MCF 10A (cell line): ENCODE measurements at regions not wholly inside any gene's neighbourhood (a gene's known extent, or its start where the extent isn't known, plus 50 kb on each side); places are given as distances from the start of the nearest gene placed in this dataset.

Experiments used
- BruUV-seq: library from RNA; stranded (reverse); fragments of 400-500 nt; replicated peaks from 2 replicates; lab custom pipeline; 2021; lab: Mats Ljungman, UMichigan
- CTCF ChIA-PET: fragments of 300-600 bp; sonication (Branson Sonifier 250); formaldehyde crosslinking; extraction: SDS; loops from one replicate; lab custom pipeline; 2021; ENCODE audit warnings: antibody characterized with exemption, inconsistent platforms; lab: Yijun Ruan, JAX
- POLR2A ChIA-PET: fragments of 300-600, 350-650 bp; sonication (Branson Sonifier 250); formaldehyde crosslinking; extraction: SDS; loops from one replicate; lab custom pipeline; 2020; ENCODE audit warnings: antibody characterized with exemption, inconsistent platforms; lab: Yijun Ruan, JAX
- DNase-seq: peaks from one replicate; pipeline ENCODE4 v3.0.0-alpha.2; 2018; ENCODE audit not compliant: unreplicated experiment
- H3K27ac Mint-ChIP-seq: one replicate; pipeline ENCODE4 v1.8.0; 2022; ENCODE audit warnings: mild to moderate bottlenecking, low read depth, mixed read lengths; ENCODE audit not compliant: unreplicated experiment
- H3K27me3 Mint-ChIP-seq: one replicate; pipeline ENCODE4 v1.8.0; 2022; ENCODE audit warnings: mixed read lengths; ENCODE audit not compliant: insufficient read depth, unreplicated experiment
- H3K36me3 Mint-ChIP-seq: one replicate; pipeline ENCODE4 v1.8.0; 2022; ENCODE audit warnings: mild to moderate bottlenecking, moderate library complexity, mixed read lengths; ENCODE audit not compliant: insufficient read depth, unreplicated experiment
- H3K4me1 Mint-ChIP-seq: one replicate; pipeline ENCODE4 v1.8.0; 2022; ENCODE audit warnings: mixed read lengths; ENCODE audit not compliant: insufficient read depth, unreplicated experiment
- H3K4me3 Mint-ChIP-seq: one replicate; pipeline ENCODE4 v1.8.0; 2022; ENCODE audit warnings: mild to moderate bottlenecking, moderate library complexity, mixed read lengths; ENCODE audit not compliant: unreplicated experiment
- H3K9me3 Mint-ChIP-seq: one replicate; pipeline ENCODE4 v1.8.0; 2022; ENCODE audit warnings: mixed read lengths; ENCODE audit not compliant: unreplicated experiment
- CTCF ChIP-seq: fragments of 200-600 bp; IDR thresholded peaks from one replicate; pipeline ENCODE4 v1.8.0; 2022; ENCODE audit warnings: antibody characterized with exemption, mild to moderate bottlenecking; ENCODE audit not compliant: unreplicated experiment
- intact Hi-C: fragments of 100-400 bp; cut with micrococcal nuclease; formaldehyde crosslinking; loops from 2 replicates; pipeline ENCODE4 v1.14.1; 2022

- Mint-ChIP-seq H3K4me3 (no peak overlapping the region), H3K27ac (no peak overlapping the region), H3K9me3 (peaks cover 7% of the 10 kb centered on the region), H3K27me3 (no peaks in the 10 kb centered on the region), H3K4me1 (no peaks in the 10 kb centered on the region), H3K36me3 (no peaks in the 10 kb centered on the region)
- intact Hi-C loops: no loop called here
- TF ChIP-seq CTCF: no peak
- BruUV-seq: no TSS peak
- ChIA-PET POLR2A (no interaction called here), CTCF (no interaction called here)
- DNase-seq: no peak
Measured at GRCh38 chr11:27250867-27251665, 111.9 kb downstream of the CCDC34 start.

GRCh38 chr11:27248576-27249509 lies 114.2 kb downstream of the CCDC34 start:
- CTCF ChIA-PET: interaction anchor here (0.6 kb wide), 1 partner anchor 18 kb away, joined by 3 read pairs; no protein-coding TSS in a partner anchor
- Mint-ChIP-seq H3K27me3 (no peaks in the 10 kb centered on the region), H3K27ac (no peak overlapping the region), H3K4me1 (no peaks in the 10 kb centered on the region), H3K36me3 (no peaks in the 10 kb centered on the region), H3K9me3 (no peaks in the 10 kb centered on the region), H3K4me3 (no peak overlapping the region)
- POLR2A ChIA-PET: no interaction called here
- BruUV-seq: no TSS peak
- DNase-seq: no peak
- TF ChIP-seq CTCF: no peak
- intact Hi-C loops: no loop called here

GRCh38 chr11:27247660-27248059 lies 115.4 kb downstream of the CCDC34 start:
- DNase-seq: no peak
- Mint-ChIP-seq H3K36me3 (no peaks in the 10 kb centered on the region), H3K27me3 (no peaks in the 10 kb centered on the region), H3K9me3 (no peaks in the 10 kb centered on the region), H3K27ac (no peak overlapping the region), H3K4me1 (no peaks in the 10 kb centered on the region), H3K4me3 (no peak overlapping the region)
- intact Hi-C loops: no loop called here
- TF ChIP-seq CTCF: no peak
- BruUV-seq: no TSS peak
- POLR2A ChIA-PET: interaction anchor here (0.6 kb wide), 2 partner anchors 31 to 283 kb away, joined by 3 read pairs; no protein-coding TSS in a partner anchor
- CTCF ChIA-PET: interaction anchor here (0.5 to 1.5 kb wide), 4 partner anchors 13 to 285 kb away, joined by 3 to 5 read pairs (median 4); no protein-coding TSS in a partner anchor

- no peaks in the 10 kb centered on the region for H3K36me3 Mint-ChIP-seq
- no peaks in the 10 kb centered on the region for H3K9me3 Mint-ChIP-seq
- no peak for DNase-seq
- no peak overlapping the region for H3K27ac Mint-ChIP-seq
- ChIA-PET CTCF (interaction anchor here (0.5 to 1.5 kb wide), 6 partner anchors 13 to 64 kb away, joined by 3 to 5 read pairs (median 3); no protein-coding TSS in a partner anchor), POLR2A (interaction anchor here (0.6 kb wide), 2 partner anchors 32 to 283 kb away, joined by 3 read pairs; no protein-coding TSS in a partner anchor)
- intact Hi-C loops: no loop called here
- no peaks in the 10 kb centered on the region for H3K27me3 Mint-ChIP-seq
- no TSS peak for BruUV-seq
- H3K4me1 Mint-ChIP-seq: no peaks in the 10 kb centered on the region
- no peak for TF ChIP-seq CTCF
- no peak overlapping the region for H3K4me3 Mint-ChIP-seq
Measured at GRCh38 chr11:27246925-27247324, 116.1 kb downstream of the CCDC34 start.
